H1 (cell line): ENCODE measurements at regions not wholly inside any gene's neighbourhood (a gene's known extent, or its start where the extent isn't known, plus 50 kb on each side); places are given as distances from the start of the nearest gene placed in this dataset.

ENCODE experiments used
- CTCF ChIA-PET: fragments of 300-600 bp; sonication (Branson Sonifier 250); formaldehyde crosslinking; loops from one replicate; lab custom pipeline; 2021; ENCODE audit not compliant: partially characterized antibody; lab: Charles Lee
- POLR2A ChIA-PET: fragments of 300-600 bp; sonication (Branson Sonifier 250); formaldehyde crosslinking; loops from one replicate; lab custom pipeline; 2021; ENCODE audit warnings: inconsistent platforms; ENCODE audit not compliant: partially characterized antibody; lab: Charles Lee
- DNase-seq, 2 experiments: peaks; one replicate each; pipeline versions ENCODE4 v3.0.0 to v3.0.0-alpha.2; 2010 to 2022; ENCODE audit warnings: low spot score in 2 of 2, low read depth in 1 of 2, mixed read lengths in 1 of 2
- FAIRE-seq: peaks from 2 replicates; lab custom pipeline; 2011; peaks lifted over from hg19 to GRCh38; lab: Jason Lieb, UNC
- H2AFZ ChIP-seq: 2 replicates; pipeline ENCODE4 v1.8.1; 2012; ENCODE audit warnings: low read length, inconsistent platforms
- H2AK5ac ChIP-seq: 2 replicates; pipeline ENCODE4 v1.6.1; 2013; ENCODE audit warnings: low read depth, low read length
- H2BK120ac ChIP-seq: replicated peaks from 2 replicates; pipeline ENCODE3; 2013; ENCODE audit warnings: low read depth, low read length, inconsistent platforms
- H2BK12ac ChIP-seq: 2 replicates; pipeline ENCODE4 v1.6.1; 2013; ENCODE audit warnings: low read depth, low read length
- H2BK15ac ChIP-seq: 2 replicates; pipeline ENCODE4 v1.6.1; 2013; ENCODE audit warnings: low read length
- H2BK20ac ChIP-seq: 2 replicates; pipeline ENCODE4 v1.6.1; 2013; ENCODE audit warnings: low read length
- H2BK5ac ChIP-seq: 2 replicates; pipeline ENCODE4 v1.6.1; 2013; ENCODE audit warnings: low read depth, low read length
- H3K14ac ChIP-seq: 2 replicates; pipeline ENCODE4 v1.6.1; 2013; ENCODE audit warnings: inconsistent platforms; ENCODE audit not compliant: insufficient read length
- H3K18ac ChIP-seq: 2 replicates; pipeline ENCODE4 v1.6.1; 2013; ENCODE audit warnings: low read length; ENCODE audit errors: extremely low read depth
- H3K23ac ChIP-seq: 2 replicates; pipeline ENCODE4 v1.6.1; 2013; ENCODE audit warnings: inconsistent platforms; ENCODE audit not compliant: insufficient read length
- H3K23me2 ChIP-seq: 2 replicates; pipeline ENCODE4 v1.6.1; 2013; ENCODE audit warnings: low read depth, low read length
- H3K27ac ChIP-seq: 2 replicates; pipeline ENCODE4 v1.6.1; 2011; ENCODE audit warnings: low read depth, low read length, inconsistent platforms
- H3K27me3 ChIP-seq, 4 experiments: replicated peaks in 1 of 4; 1 replicate in 1 of 4; 2 replicates in 3 of 4; pipeline versions ENCODE4 v1.6.1 to v1.8.1; 2011 to 2013; ENCODE audit warnings: low read length in 3 of 4, mild to moderate bottlenecking in 3 of 4, inconsistent platforms in 2 of 4, mixed read lengths in 2 of 4, moderate library complexity in 1 of 4; ENCODE audit not compliant: control insufficient read depth in 3 of 4, insufficient read depth in 3 of 4; ENCODE audit errors: extremely low read depth in 1 of 4
- H3K36me3 ChIP-seq, 4 experiments: 2 replicates each; pipeline versions ENCODE4 v1.6.1 to v1.8.1; 2011 to 2013; ENCODE audit warnings: mild to moderate bottlenecking in 4 of 4, low read length in 3 of 4, moderate library complexity in 2 of 4, control low read depth in 1 of 4, inconsistent platforms in 1 of 4; ENCODE audit not compliant: insufficient read depth in 4 of 4, control insufficient read depth in 2 of 4
- H3K4ac ChIP-seq: replicated peaks from 2 replicates; pipeline ENCODE3; 2013; ENCODE audit warnings: low read length, low read depth, mixed read lengths, inconsistent platforms; ENCODE audit not compliant: insufficient read length
- H3K4me1 ChIP-seq, 4 experiments: replicated peaks in 1 of 4; 1 replicate in 1 of 4; 2 replicates in 3 of 4; pipeline versions ENCODE4 v1.6.1 to v1.8.1; 2011 to 2013; ENCODE audit warnings: low read length in 3 of 4, inconsistent platforms in 2 of 4, mixed read lengths in 1 of 4; ENCODE audit not compliant: insufficient read depth in 4 of 4, control insufficient read depth in 3 of 4
- H3K4me2 ChIP-seq, 2 experiments: 2 replicates each; pipeline versions ENCODE4 v1.6.1 to v1.8.1; 2011 to 2013; ENCODE audit warnings: low read depth in 2 of 2, low read length in 2 of 2, control low read depth in 1 of 2, inconsistent platforms in 1 of 2, mild to moderate bottlenecking in 1 of 2; ENCODE audit not compliant: insufficient read depth in 1 of 2
- H3K4me3 ChIP-seq, 4 experiments: fragments of 200-600, 300-600 bp in 1 of 4; sonication (generic), shearing (Covaris generic), sonication (Bioruptor Twin) in 1 of 4; 2 replicates each; pipeline versions ENCODE4 v1.5.1 to v1.8.1; 2011 to 2016; ENCODE audit warnings: low read length in 4 of 4, low read depth in 3 of 4, control low read depth in 2 of 4, inconsistent platforms in 2 of 4, mild to moderate bottlenecking in 2 of 4, mixed read lengths in 1 of 4, moderate library complexity in 1 of 4; ENCODE audit not compliant: insufficient read depth in 2 of 4; ENCODE audit errors: extremely low read depth in 1 of 4
- H3K56ac ChIP-seq: replicated peaks from 2 replicates; pipeline ENCODE3; 2013; ENCODE audit warnings: low read depth, mild to moderate bottlenecking, mixed read lengths, low read length, inconsistent platforms; ENCODE audit not compliant: insufficient read length
- H3K79me1 ChIP-seq: 2 replicates; pipeline ENCODE4 v1.6.1; 2013; ENCODE audit warnings: low read depth, low read length, control low read depth
- H3K79me2 ChIP-seq, 2 experiments: 2 replicates each; pipeline versions ENCODE4 v1.6.1 to v1.8.1; 2012 to 2013; ENCODE audit warnings: low read length in 2 of 2, mild to moderate bottlenecking in 2 of 2, inconsistent platforms in 1 of 2; ENCODE audit not compliant: insufficient read depth in 2 of 2, control insufficient read depth in 1 of 2
- H3K9ac ChIP-seq, 4 experiments: replicated peaks in 1 of 4; 1 replicate in 1 of 4; 2 replicates in 3 of 4; pipeline versions ENCODE4 v1.6.1 to v1.8.1; 2011 to 2013; ENCODE audit warnings: low read depth in 3 of 4, low read length in 3 of 4, control low read depth in 2 of 4, mild to moderate bottlenecking in 2 of 4, moderate library complexity in 2 of 4, inconsistent platforms in 1 of 4; ENCODE audit errors: extremely low read depth in 1 of 4
- H3K9me3 ChIP-seq, 2 experiments: 2 replicates each; pipeline versions ENCODE4 v1.6.1 to v1.8.1; 2012 to 2013; ENCODE audit warnings: mild to moderate bottlenecking in 2 of 2, moderate library complexity in 2 of 2, control low read depth in 1 of 2, inconsistent platforms in 1 of 2, low read depth in 1 of 2, low read length in 1 of 2, mixed read lengths in 1 of 2; ENCODE audit not compliant: insufficient read depth in 2 of 2
- H4K20me1 ChIP-seq, 2 experiments: replicated peaks in 1 of 2; 2 replicates each; pipeline versions ENCODE3 to v1.8.1; 2011 to 2013; ENCODE audit warnings: inconsistent platforms in 2 of 2, low read length in 2 of 2, mild to moderate bottlenecking in 1 of 2; ENCODE audit not compliant: insufficient read depth in 2 of 2, control insufficient read depth in 1 of 2
- H4K5ac ChIP-seq: 2 replicates; pipeline ENCODE4 v1.6.1; 2013; ENCODE audit warnings: low read length, low read depth, mixed read lengths, inconsistent platforms; ENCODE audit not compliant: insufficient read length
- H4K8ac ChIP-seq: 2 replicates; pipeline ENCODE4 v1.8.0; 2013; ENCODE audit warnings: mild to moderate bottlenecking, moderate library complexity, low read length, inconsistent platforms; ENCODE audit not compliant: insufficient read depth; ENCODE audit errors: extremely low read depth
- H4K91ac ChIP-seq: replicated peaks from 2 replicates; pipeline ENCODE3; 2013; ENCODE audit warnings: low read length, mixed read lengths, inconsistent platforms; ENCODE audit not compliant: insufficient read length
- BACH1 ChIP-seq: IDR thresholded peaks from 2 replicates; pipeline ENCODE4 v1.6.1; 2012; ENCODE audit warnings: low read length, improper control_type of control experiment
- CTBP2 ChIP-seq: IDR thresholded peaks from 2 replicates; pipeline ENCODE4 v1.7.0; 2011; ENCODE audit warnings: borderline replicate concordance, mild to moderate bottlenecking, moderate library complexity, mixed read lengths, low read length; ENCODE audit not compliant: insufficient read depth, insufficient read length
- FOSL1 ChIP-seq: IDR thresholded peaks from 2 replicates; pipeline ENCODE4 v1.6.1; 2011; ENCODE audit warnings: mild to moderate bottlenecking, low read depth, low read length, moderate library complexity; ENCODE audit not compliant: insufficient read depth
- GTF2F1 ChIP-seq: IDR thresholded peaks from 2 replicates; pipeline ENCODE4 v1.6.1; 2012; ENCODE audit warnings: low read depth, low read length, improper control_type of control experiment, borderline replicate concordance
- HDAC2 ChIP-seq, 2 experiments: fragments of 300-600 bp in 1 of 2; sonication (generic) in 1 of 2; IDR thresholded peaks; 2 replicates each; pipeline ENCODE4 v1.6.1; 2011 to 2012; ENCODE audit warnings: low read depth in 2 of 2, low read length in 2 of 2, mild to moderate bottlenecking in 2 of 2, moderate library complexity in 2 of 2, borderline replicate concordance in 1 of 2, inconsistent platforms in 1 of 2
- POLR2A ChIP-seq, 2 experiments: IDR thresholded peaks; 1 replicate in 1 of 2; 2 replicates in 1 of 2; pipeline ENCODE4 v1.6.1; 2011; ENCODE audit warnings: low read depth in 2 of 2, low read length in 2 of 2, mild to moderate bottlenecking in 2 of 2; ENCODE audit errors: control extremely low read depth in 1 of 2
- TAF1 ChIP-seq: IDR thresholded peaks from 2 replicates; pipeline ENCODE4 v1.6.1; 2011; ENCODE audit warnings: mild to moderate bottlenecking, low read depth, low read length
- ZNF274 ChIP-seq: IDR thresholded peaks from 2 replicates; pipeline ENCODE4 v1.7.0; 2012; ENCODE audit warnings: low read length, borderline replicate concordance; ENCODE audit errors: extremely low read depth
- WGBS, 2 experiments: shearing (Covaris generic) in 1 of 2; methylation state at CpG; one replicate each; pipeline versions ENCODE4 v1.1.6 to v1.1.7; 2013 to 2015; ENCODE audit warnings: low lambda C conversion rate in 2 of 2, mixed read lengths in 2 of 2, inconsistent platforms in 1 of 2, low coverage in 1 of 2, missing lambda C conversion rate in 1 of 2; ENCODE audit not compliant: insufficient replicate concordance in 2 of 2, insufficient coverage in 1 of 2, insufficient read length in 1 of 2; ENCODE audit errors: extremely low coverage in 1 of 2, missing lambda C conversion rate in 1 of 2; 5-methylcytosine and 5-hydroxymethylcytosine counted together
- TF ChIP-seq, protein P1 (sequence below), 3 experiments: IDR thresholded peaks; 1 replicate in 2 of 3; 2 replicates in 1 of 3; pipeline versions ENCODE4 v1.5.1 to v1.6.1; 2011; ENCODE audit warnings: low read length in 3 of 3, mild to moderate bottlenecking in 3 of 3, inconsistent platforms in 2 of 3, low read depth in 1 of 3, moderate library complexity in 1 of 3; ENCODE audit not compliant: insufficient read depth in 1 of 3; ENCODE audit errors: control extremely low read depth in 1 of 3

GRCh38 chr13:33637978-33638743 lies 179.8 kb upstream of the RFC3 start:
- Histone ChIP-seq H3K4me3 (peak overlapping the region in 1 of 4 experiments; percentile 17; a peak in 1 of 8 replicates), H3K23ac (no peak overlapping the region), H2BK120ac (no peak overlapping the region), H2BK15ac (no peak overlapping the region), H3K9me3 (no peaks in the 10 kb centered on the region), H4K91ac (no peak overlapping the region), H2BK20ac (no peak overlapping the region), H3K4me2 (peak overlapping the region; percentile 17 to 42; a peak in 2 of 4 replicates), H3K4me1 (peaks cover 5 to 19% (median 11%) of the 10 kb centered on the region in 4 experiments; a peak in 4 of 7 replicates), H4K8ac (no peak overlapping the region), H3K79me1 (no peaks in the 10 kb centered on the region), H3K56ac (no peak overlapping the region), H3K27ac (no peak overlapping the region), H3K9ac (no peak overlapping the region), H4K20me1 (no peaks in the 10 kb centered on the region), H3K18ac (no peak overlapping the region), H3K4ac (no peak overlapping the region), H2AFZ (no peak overlapping the region), H3K79me2 (no peaks in the 10 kb centered on the region), H4K5ac (no peak overlapping the region), H2BK12ac (no peak overlapping the region; the same call in 1 of the 2 replicates), H3K36me3 (no peaks in the 10 kb centered on the region), H2BK5ac (no peak overlapping the region; the same call in 1 of the 2 replicates), H2AK5ac (no peak overlapping the region), H3K23me2 (no peaks in the 10 kb centered on the region), H3K27me3 (no peaks in the 10 kb centered on the region), H3K14ac (no peak overlapping the region)
- no peak for DNase-seq
- no peak for FAIRE-seq
- WGBS, 2 experiments, result 36% methylated on average over 3 of the region's 3 CpGs; no CpG with 5 or more reads in 1 of the 2 experiments
- ChIA-PET POLR2A (no interaction called here), CTCF (interaction anchor here (1.5 kb wide), 1 partner anchor 18 kb away, joined by 4 read pairs; no protein-coding TSS in a partner anchor)
- TF ChIP-seq FOSL1, result no peak
- TF ChIP-seq CTBP2, result no peak
- no peak for TF ChIP-seq POLR2A (IDR thresholded peaks at IDR 0.05; ENCODE audit: control extremely low read depth in 1 of 2, low read depth in 2 of 2, low read length in 2 of 2)
- no peak for TF ChIP-seq HDAC2 (IDR thresholded peaks at IDR 0.05; ENCODE audit: borderline replicate concordance in 1 of 2, low read depth in 2 of 2, low read length in 2 of 2)
- TF ChIP-seq ZNF274, result no peak
- no peak for TF ChIP-seq TAF1
- TF ChIP-seq, protein P1, sequence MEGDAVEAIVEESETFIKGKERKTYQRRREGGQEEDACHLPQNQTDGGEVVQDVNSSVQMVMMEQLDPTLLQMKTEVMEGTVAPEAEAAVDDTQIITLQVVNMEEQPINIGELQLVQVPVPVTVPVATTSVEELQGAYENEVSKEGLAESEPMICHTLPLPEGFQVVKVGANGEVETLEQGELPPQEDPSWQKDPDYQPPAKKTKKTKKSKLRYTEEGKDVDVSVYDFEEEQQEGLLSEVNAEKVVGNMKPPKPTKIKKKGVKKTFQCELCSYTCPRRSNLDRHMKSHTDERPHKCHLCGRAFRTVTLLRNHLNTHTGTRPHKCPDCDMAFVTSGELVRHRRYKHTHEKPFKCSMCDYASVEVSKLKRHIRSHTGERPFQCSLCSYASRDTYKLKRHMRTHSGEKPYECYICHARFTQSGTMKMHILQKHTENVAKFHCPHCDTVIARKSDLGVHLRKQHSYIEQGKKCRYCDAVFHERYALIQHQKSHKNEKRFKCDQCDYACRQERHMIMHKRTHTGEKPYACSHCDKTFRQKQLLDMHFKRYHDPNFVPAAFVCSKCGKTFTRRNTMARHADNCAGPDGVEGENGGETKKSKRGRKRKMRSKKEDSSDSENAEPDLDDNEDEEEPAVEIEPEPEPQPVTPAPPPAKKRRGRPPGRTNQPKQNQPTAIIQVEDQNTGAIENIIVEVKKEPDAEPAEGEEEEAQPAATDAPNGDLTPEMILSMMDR (IDR thresholded peaks at IDR 0.05; ENCODE audit: control extremely low read depth in 1 of 3, insufficient read depth in 1 of 3, low read depth in 1 of 3, low read length in 3 of 3), result no peak
- TF ChIP-seq GTF2F1, result no peak
- TF ChIP-seq BACH1, result no peak
